Mucosa of stomach (tissue), 1 donor: ENCODE measurements at regions not wholly inside any gene's neighbourhood (a gene's known extent, or its start where the extent isn't known, plus 50 kb on each side); places are given as distances from the start of the nearest gene placed in this dataset.

ENCODE experiments used
- H3K27me3 ChIP-seq: one replicate; pipeline ENCODE4 v1.7.0; 2013; ENCODE audit warnings: mild to moderate bottlenecking, low read length; ENCODE audit not compliant: control insufficient read depth, insufficient read depth
- H3K36me3 ChIP-seq: one replicate; pipeline ENCODE4 v1.7.0; 2013; ENCODE audit warnings: low read length; ENCODE audit not compliant: control insufficient read depth, insufficient read depth
- H3K4me1 ChIP-seq: one replicate; pipeline ENCODE4 v1.7.0; 2013; ENCODE audit warnings: mild to moderate bottlenecking, low read length; ENCODE audit not compliant: control insufficient read depth, insufficient read depth
- H3K4me3 ChIP-seq: one replicate; pipeline ENCODE4 v1.7.0; 2013; ENCODE audit warnings: low read length
- H3K9ac ChIP-seq: one replicate; pipeline ENCODE4 v1.7.0; 2013; ENCODE audit warnings: mild to moderate bottlenecking, low read length, moderate library complexity
- H3K9me3 ChIP-seq: one replicate; pipeline ENCODE4 v1.7.0; 2013; ENCODE audit warnings: mild to moderate bottlenecking, low read length, moderate library complexity; ENCODE audit not compliant: control insufficient read depth
- donor health status: Pancreatic carcinoma.

- Histone ChIP-seq H3K4me3 (no peak overlapping the region), H3K4me1 (no peaks in the 10 kb centered on the region), H3K9ac (no peak overlapping the region), H3K9me3 (no peaks in the 10 kb centered on the region), H3K27me3 (peaks cover 9% of the 10 kb centered on the region), H3K36me3 (no peaks in the 10 kb centered on the region)
Observed at GRCh38 chr2:126995621-126996377, 97.1 kb downstream of the TEX51 start.

- Histone ChIP-seq H3K9me3 (no peaks in the 10 kb centered on the region), H3K36me3 (no peaks in the 10 kb centered on the region), H3K27me3 (peaks cover 3% of the 10 kb centered on the region), H3K4me3 (no peak overlapping the region), H3K9ac (no peak overlapping the region), H3K4me1 (no peaks in the 10 kb centered on the region)
Observed at GRCh38 chr2:126996378-126996699, 97.6 kb downstream of the TEX51 start.
